Coronary artery (tissue), 2 donors: ENCODE measurements at regions not wholly inside any gene's neighbourhood (a gene's known extent, or its start where the extent isn't known, plus 50 kb on each side); places are given as distances from the start of the nearest gene placed in this dataset.
"Not testable (repeated sequence)": the region's sequence is repeated elsewhere in the genome, so short reads cannot be mapped to it uniquely, and the experiment has no call there.

Source experiments
- DNase-seq: peaks from one replicate; pipeline ENCODE4 v3.0.0-alpha.2; 2017; ENCODE audit warnings: low spot score
- H3K27ac ChIP-seq, 2 donors: fragments of 200-600 bp; sonication (generic); one replicate each; pipeline ENCODE4 v1.5.1; 2016 to 2019
- H3K4me3 ChIP-seq: fragments of 200-600 bp; sonication (generic); 2 replicates; pipeline ENCODE4 v1.5.1; 2016; ENCODE audit warnings: mild to moderate bottlenecking, moderate library complexity
- TF ChIP-seq, protein P1 (sequence below): fragments of 200-600 bp; sonication (generic); IDR thresholded peaks from one replicate; pipeline ENCODE4 v1.5.1; 2019; ENCODE audit warnings: antibody characterized with exemption

GRCh38 chr1:29557066-29557465 is 320.7 kb downstream of the PTPRU start:
- TF ChIP-seq, protein P1, sequence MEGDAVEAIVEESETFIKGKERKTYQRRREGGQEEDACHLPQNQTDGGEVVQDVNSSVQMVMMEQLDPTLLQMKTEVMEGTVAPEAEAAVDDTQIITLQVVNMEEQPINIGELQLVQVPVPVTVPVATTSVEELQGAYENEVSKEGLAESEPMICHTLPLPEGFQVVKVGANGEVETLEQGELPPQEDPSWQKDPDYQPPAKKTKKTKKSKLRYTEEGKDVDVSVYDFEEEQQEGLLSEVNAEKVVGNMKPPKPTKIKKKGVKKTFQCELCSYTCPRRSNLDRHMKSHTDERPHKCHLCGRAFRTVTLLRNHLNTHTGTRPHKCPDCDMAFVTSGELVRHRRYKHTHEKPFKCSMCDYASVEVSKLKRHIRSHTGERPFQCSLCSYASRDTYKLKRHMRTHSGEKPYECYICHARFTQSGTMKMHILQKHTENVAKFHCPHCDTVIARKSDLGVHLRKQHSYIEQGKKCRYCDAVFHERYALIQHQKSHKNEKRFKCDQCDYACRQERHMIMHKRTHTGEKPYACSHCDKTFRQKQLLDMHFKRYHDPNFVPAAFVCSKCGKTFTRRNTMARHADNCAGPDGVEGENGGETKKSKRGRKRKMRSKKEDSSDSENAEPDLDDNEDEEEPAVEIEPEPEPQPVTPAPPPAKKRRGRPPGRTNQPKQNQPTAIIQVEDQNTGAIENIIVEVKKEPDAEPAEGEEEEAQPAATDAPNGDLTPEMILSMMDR = no peak
- no peak for DNase-seq
- H3K4me3 ChIP-seq = no peak overlapping the region
- no peak overlapping the region for H3K27ac ChIP-seq

DNA sequence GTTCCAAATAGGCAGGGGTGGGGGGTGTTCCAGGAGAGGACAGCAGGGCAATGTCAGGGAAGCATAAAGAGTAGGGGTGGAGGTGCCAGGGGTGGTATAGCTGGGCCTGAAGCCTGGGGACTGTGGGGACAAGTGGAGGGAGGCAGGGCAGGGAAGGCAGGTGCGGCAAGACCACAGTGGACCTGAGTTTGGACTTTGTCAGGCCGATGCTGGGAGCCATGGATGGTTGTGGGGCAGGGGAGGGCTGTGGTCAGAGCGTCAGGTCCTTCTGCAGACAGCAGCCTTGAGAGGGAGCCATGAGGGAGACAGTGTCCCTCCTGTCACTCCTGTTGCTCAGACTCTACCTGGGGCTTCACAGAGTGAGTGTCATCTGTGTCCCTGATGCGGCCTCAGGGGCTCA is 320.3 kb downstream of the PTPRU start:
- TF ChIP-seq, protein P1 = no peak
- DNase-seq = no peak
- Histone ChIP-seq H3K27ac (no peak overlapping the region), H3K4me3 (no peak overlapping the region)

DNA sequence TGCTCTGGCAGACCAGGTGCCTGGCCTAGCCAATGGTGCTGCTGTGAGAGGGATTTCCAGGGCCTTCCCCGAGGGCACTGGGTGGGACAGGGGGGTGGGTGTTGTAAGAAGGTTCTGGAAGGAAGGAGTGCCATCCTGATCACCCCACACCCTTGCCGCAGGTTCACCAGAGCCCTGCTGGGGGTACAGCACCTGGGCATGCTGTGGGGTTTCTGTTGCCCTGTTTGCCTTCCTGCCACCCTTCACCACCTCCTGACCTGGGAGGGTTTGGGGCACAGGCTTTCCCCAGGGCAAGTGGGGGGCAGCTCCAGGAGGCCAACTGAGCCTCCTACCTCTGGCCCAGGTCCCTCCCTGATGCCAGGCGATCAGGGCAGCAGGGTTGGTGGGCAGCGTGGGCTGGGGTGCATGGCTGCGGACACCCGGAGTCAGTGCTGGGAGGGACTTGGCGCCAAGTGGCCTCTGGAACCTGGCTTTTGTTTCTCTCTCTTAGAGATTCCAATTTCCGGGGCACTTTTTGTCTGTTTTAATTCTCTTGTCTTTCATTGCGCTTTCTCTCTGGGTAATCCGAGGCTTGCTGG is 318.8 kb downstream of the PTPRU start:
- TF ChIP-seq, protein P1 = no peak

GRCh38 chr1:29554208-29554778 is 318.0 kb downstream of the PTPRU start:
- DNase-seq = no peak
- TF ChIP-seq, protein P1 = no peak
- Histone ChIP-seq H3K4me3 (no peak overlapping the region), H3K27ac (no peak overlapping the region)

More for the DNA sequence above, 318.8 kb downstream of the PTPRU start:
- no peak for DNase-seq
- Histone ChIP-seq H3K4me3 (no peak overlapping the region), H3K27ac (no peak overlapping the region)

GRCh38 chr1:29551123-29551936 is 315.0 kb downstream of the PTPRU start:
- TF ChIP-seq, protein P1 = no peak
- H3K4me3 ChIP-seq = no peak overlapping the region
- no peak overlapping the region for H3K27ac ChIP-seq
- DNase-seq = no peak

DNA sequence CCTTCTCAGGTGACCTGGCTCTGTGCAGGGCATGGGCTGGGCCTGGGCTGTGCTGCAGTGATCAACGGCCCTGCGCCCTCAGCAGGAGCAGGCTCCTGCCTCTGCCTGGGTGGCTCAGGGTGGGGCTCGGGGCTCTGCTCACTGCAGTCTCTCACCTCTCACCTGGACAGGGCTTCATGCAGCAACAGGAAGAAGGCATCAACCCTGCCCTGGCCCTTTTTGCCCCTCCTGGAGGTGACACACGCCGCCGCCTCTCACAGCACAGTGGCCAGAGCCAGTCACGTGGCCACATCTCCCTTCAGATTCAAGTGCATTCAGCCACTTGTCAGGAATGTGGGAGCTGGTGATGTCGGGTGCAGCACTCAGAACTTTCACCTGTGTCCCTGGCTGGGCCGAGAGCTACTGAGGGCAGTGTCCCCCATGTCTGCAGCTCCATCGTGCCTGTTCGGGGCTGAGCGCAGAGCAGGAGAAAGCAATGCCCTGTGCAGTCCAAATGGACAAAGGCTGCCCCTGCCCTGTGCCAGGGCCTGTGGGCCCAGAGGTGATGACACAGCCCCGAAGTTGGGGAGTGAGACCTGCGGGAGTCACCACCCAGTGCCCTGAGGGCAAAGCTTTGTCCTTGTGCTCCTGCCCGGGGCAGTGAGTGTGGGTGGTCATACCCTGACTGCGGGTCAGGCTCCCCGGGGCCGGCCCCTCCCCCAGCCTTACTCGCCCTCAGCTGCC is 314.0 kb downstream of the PTPRU start:
- Histone ChIP-seq H3K27ac (no peak overlapping the region), H3K4me3 (no peak overlapping the region)
- DNase-seq = peak; percentile 41
- TF ChIP-seq, protein P1 = no peak

DNA sequence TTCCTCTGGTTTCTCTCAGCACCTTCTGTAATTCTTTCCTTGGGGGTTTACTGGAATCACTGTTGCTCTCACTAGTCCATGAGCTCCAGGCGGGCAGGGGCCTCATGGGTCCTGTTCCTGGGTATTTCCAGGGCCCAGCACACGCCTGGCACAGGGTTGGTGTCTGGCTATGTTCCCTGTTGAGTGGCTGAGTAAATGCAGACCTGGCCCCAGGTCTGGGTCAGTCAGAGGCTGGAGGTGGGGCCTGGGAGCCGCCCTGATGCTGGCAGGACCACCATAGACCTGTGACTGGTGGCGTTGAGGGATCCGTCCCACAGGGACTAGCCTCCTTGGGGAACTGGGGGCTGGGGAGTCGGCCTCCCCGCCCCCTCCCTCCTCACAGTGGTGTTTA is 313.4 kb downstream of the PTPRU start:
- not testable (repeated sequence) for H3K27ac ChIP-seq, DNase-seq, H3K4me3 ChIP-seq
